Activated CD8-positive, alpha-beta memory T cell treated with anti-CD3 and anti-CD28 coated beads for 48 hours (primary cell): ENCODE measurements at regions not wholly inside any gene's neighbourhood (a gene's known extent, or its start where the extent isn't known, plus 50 kb on each side); places are given as distances from the start of the nearest gene placed in this dataset.

Experiments used
- DNase-seq, 3 experiments: peaks; one replicate each; pipeline ENCODE4 v3.0.0-alpha.2; 2020; ENCODE audit warnings: low read depth in 2 of 3, low spot score in 2 of 3

DNA sequence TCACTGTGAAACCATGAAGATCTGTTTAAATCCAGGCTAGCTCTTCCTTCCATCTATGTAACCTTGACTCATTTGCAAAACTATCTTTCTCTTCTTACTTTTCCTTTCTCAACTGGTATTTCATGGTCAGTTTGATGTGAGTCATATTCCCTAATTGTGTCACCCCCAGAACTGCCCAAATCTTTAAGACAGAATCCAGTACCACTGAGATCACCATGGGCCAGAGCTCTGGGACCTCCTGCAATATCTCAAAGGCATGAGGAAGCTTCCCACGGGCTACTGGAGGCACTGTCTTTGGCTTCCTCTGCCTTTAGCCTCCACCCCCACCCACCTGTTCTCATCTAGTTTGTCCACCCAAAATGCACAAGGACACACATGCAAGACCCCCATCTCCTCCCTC lies 274.4 kb upstream of the FMN2 start:
- no peak for DNase-seq

DNA sequence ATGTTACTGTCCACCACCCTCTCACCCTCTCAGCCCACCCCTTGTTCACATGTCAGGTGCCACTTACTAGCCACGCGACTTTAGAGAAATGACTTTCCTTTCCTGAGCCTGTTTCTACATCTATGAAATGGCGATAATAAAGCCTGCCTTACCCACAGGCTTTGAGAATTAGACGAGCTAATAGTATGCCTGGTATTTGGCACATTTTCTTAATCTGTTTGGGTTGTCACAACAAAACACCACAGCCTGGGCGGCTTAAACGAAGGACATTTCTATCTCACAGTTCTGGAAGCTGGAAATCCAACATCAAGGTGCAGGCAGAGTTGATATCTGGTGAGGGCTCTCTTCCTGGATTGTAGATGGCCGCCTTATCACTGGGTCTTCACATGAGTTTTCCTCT lies 273.9 kb upstream of the FMN2 start:
- DNase-seq: no peak

DNA sequence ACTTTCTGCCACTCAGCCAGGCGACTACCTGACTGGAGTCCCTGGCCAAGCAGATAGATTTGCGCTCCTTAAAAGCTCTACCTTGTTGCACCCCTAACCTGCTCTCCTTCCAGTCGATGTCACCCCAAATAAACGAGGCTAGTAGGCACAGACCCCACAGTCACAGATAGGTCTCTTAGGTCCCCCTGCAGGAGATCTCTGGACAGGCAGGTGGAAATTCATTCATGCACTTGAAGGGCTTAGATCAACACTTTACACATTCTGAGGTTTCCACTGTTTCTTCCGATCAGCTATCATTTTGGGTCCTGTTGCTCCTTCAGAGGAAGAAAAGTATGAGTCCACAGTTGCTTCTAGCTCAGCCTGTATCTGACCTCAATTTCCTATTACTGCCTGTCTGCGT lies 272.6 kb upstream of the FMN2 start:
- no peak for DNase-seq

DNA sequence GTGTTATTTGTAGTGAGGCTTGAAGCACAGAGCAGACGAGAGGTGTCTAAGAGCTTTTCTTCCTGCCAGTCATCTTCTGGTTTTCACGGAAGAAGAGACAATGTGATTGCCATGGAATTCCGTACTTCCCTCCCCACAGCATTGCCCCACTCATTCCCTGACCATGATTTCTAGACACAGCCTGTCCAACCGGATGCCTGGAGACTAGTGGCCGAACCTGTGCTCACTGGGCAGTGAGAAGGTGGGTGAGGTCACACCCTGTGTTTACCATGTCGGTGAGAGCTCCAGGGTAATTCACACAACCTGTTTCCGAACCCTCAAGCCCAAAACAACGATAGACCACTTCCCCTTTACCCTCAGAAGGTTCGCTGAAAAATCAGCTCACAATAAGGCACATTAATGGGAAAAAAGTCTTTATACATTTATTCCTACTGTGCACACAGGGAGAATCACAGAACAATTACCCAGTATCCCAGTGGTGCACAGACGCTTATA lies 271.9 kb upstream of the FMN2 start:
- no peak for DNase-seq

DNA sequence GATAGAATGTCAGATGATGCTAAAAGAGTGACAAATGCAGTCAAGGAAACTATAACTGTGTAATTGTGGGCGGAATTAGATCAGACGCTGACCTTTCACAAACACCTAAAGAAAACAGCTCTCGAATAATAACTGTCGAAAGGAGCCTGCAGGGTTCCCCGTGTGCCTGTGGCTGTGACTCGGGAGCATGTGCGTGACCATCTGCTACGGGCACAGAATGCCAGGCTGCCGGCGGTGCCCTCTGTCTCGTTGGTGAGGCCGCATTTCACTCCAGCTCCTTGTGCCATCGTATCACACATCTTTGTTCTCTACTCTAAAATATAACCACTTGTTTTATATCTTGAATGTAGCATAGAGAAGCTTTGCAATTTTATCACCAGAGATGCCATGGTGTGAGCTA lies 267.8 kb upstream of the FMN2 start:
- DNase-seq: no peak

DNA sequence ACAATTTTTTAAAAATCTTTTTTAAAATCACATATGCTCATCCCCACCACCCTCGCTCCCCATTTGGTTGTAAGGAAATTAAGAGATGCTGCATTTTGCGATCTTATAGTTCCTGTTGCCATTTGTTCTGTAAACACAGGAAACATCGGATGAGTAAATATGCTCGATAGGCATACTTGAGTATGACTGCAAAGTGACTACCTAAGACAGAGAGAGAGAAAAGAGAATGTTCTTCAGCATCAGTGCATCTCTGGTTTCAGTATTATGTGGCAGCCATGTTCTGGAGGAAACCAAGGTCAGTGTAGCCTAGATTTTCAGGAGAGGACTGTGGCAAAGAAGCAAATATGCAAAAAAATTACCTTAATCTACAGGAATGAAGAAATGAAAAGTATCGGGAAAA lies 265.5 kb upstream of the FMN2 start:
- DNase-seq: no peak

DNA sequence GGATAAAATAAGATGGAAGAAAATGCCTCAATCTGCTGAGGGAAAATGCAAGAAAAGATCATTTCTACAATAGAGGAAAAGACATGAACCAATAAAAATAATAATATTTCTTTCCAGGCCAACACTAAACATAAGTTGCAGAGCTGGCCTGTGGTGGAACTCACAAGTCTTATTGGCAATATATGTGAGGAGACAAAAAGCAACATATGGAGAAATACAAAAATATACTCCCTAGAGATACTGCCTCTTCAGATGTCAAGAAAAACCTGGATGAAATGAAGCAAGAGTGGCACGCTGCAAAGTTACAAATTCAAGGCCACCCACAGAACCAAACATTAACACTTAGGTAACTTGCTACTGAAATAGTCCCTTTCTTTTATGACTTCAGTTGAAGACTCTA lies 264.9 kb upstream of the FMN2 start:
- DNase-seq: no peak

DNA sequence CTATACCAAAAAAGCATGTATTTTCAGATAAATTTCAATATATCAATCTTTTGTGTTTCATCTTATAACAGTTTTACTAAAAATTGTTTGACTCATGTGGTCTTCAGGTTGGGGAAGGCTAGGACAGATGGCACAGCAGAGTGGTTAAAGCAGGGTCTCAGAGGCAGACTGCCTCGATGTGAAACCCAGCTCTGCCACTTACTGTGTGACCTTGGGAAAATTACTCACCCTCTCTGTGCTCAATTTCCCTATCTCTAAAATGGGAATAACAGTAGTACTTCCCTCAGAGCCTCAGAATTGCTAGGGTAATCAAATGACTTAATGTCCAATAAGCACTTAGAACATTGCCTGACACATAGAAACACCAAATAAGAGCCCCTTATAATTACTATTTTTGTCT lies 262.1 kb upstream of the FMN2 start:
- DNase-seq: no peak

DNA sequence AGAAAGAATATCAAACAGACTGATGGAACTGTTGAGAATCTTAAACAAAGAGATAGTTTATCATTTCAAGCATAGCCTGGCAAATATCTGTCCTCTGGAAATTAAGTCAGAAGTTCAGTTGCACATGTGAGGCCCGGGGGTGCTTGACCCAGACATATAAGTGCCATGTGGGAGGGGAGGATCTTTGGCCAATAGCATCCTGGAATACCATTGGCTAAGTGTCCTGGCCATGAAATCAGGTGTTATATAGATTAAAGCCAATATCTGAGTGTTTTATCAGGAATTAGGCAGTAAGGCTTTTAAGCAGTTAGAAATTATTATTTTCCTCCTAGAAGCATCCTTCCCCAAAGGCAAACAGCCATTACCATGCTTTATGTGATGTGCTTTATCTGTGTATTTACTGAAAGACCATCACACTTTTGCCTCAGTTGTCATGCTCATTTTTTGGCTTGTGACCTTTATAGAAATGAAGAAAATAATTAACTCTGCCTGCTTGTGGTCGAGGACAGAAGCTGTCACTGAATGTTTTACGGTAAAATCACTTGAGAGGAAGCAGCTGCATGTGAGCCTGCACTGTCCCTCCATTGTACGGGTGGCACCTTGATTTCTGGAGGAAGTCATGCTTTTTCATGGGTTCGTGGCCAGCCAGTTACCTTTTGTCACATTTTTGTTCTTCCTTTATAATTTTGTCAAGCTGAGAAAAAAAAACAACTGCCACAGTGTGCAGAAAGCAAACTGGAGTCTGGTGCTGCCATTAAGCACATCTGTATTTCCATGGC lies 259.9 kb upstream of the FMN2 start:
- DNase-seq: no peak

DNA sequence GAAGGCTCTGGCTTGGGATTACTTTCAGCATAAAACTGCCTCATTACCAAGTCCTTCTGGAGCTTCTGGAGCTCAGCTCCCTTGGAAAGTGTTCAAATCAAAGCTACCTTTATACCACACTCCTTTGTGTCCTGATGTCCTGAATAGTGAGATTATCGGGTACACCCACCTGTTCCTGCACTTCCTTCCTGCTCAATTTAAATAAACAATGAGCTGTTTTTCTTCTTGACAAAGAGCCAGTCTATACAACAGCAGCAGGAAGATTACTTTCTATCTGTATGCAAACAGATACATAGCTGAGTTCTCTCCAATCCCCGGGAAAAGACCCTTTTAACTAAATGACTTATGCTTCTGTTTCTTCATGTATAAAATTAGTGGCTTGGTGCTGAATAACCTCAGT lies 258.0 kb upstream of the FMN2 start:
- DNase-seq: no peak

DNA sequence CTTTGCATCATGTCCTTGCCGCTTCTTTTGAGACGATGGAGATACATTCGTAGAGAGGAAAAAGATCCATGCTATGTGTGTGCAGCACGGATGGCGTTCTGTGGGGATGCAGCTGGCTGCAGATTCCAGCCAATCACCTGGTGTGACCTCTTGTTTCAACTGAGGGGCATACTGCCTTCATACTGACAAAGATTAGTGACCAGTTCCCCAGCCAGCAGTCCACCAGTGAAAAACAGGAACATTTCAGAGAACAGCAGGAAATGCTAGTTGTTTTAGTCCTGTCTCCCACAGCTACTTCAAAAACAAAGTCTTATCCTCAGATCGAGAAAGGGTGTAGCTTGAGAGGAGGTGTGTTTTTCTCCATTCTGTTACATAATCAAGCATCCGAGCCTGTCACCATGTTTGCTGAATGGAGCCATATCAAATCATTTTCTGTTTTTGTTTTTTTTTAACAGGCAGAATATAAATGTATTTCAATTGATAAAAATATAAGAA lies 255.7 kb upstream of the FMN2 start:
- no peak for DNase-seq

DNA sequence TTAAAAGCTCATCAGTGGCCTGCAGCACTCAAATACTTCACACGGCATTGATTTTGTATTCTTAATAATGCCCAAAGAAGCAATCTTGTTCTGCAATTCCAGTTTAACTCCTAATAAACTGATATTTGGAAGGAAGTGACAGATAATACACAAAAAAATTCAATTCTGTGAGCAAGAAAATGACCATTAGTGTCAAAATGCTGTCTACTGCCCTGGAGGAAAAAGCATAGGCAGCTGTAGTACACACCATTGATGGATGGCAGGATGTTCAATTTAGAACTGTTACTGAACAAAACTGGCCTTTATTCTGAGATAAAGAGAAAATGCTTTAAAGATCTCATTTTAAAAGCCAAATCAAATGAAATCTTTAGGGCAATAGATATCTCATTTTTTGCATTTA lies 251.3 kb upstream of the FMN2 start:
- DNase-seq: no peak

DNA sequence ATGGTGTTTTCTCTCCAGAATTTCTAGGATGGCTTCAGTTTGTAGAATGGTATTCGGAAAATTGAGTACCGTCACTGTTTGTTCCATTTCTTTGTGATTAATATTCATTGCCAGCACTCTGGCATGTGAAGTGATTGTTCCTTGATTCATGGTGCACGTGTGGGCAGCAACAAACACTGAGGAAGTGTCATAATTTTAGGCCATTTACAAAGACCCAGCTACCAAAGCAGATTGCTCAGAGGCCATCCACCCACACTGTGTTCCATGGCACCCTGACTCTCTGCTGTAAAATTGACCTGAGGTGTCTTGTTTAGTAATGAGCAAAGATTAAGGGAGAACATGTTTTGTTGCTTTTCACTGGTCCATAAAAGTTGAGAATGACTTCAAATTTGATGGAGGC lies 250.9 kb upstream of the FMN2 start:
- DNase-seq: no peak

DNA sequence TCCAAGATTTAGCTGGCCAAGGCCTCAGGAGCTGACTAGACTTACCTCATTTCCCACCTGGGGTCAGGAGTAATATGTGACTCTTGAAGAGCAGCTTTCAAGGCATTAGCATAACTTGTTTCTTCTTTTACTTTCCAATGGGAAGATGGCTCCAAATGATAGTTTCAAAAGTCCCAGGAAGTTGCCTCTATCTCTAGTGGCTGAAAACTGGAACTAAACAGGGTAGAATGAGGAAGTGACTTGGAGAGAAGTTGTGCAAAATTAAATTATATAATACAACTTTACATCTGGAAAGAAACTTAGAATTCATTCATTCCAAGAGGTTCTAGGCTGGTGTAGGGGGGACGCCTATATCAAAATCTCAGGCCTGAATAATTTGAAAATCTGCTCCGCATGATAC lies 250.1 kb upstream of the FMN2 start:
- no peak for DNase-seq

DNA sequence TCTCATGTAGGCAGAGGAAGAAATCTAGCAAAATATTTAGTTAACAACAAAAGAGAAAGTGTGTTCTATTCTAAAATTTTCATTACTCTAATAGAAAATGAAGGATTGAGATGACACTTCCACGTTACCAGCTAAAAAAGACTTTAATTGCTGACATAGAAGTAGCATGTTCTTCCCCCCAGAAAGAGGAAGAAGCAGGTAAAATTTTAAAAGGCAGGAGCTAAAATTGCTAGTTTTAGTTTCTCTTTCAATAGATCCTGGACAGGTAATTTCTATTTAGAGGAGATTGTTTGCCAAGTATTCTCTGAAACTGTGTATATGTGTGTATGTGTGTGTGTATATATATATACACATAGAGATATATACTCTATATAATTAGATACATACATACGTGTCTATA lies 248.1 kb upstream of the FMN2 start:
- DNase-seq: no peak

DNA sequence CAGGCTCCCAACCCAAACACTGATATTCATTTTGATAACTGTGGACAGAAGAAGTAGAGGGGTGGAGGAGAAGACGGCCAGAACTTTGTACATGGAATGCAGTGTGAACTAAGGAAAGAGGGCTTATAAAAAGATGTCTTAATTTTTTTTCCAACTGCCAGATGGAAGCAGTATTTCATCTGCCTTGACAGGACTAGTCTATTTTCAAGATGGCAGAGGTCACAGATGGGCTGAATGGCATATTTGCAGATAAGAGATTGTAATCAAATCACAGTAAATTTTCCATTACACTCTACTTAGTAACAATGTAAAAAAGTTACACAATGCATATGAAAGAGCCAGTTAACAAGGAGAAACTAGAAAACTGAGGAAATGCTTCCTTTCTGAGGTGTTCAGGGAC lies 246.8 kb upstream of the FMN2 start:
- DNase-seq: no peak

DNA sequence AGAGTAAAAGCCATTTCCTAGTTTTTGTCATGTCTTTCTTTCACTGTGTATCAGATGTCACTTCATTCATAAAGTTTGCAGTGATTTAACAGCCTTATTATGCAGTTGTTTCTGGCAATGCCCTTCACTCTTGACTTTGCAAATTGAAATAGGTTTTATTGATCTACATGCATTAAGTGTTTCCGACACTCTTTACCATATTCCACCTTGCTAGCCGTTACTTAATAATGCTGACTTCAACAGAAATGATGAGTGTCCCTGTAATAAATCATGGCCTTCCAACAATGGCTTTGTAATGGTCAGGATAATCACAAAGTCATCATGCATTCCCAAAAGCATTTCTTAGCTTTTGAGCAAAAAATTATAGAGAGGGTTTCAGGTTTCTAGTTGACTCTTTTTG lies 236.8 kb upstream of the FMN2 start:
- no peak for DNase-seq

DNA sequence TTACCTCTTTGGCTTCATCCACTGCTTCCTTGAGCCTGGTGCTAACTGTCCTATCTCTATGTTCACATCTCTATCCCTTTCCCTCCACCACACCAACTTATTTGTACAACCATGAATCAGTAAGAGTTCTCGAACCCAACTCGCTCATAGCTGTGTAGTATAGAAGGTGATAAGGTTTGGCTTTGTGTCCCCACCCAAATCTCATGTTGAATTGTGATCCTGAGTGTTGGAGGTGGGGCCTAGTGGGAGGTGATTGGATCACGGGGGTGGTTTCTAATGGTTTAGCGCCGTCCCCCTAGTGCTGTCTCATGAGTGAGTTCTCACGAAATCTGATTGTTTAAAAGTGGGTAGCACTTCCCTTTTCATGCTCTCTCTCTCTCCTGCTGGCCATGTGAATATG lies 235.6 kb upstream of the FMN2 start:
- no peak for DNase-seq

DNA sequence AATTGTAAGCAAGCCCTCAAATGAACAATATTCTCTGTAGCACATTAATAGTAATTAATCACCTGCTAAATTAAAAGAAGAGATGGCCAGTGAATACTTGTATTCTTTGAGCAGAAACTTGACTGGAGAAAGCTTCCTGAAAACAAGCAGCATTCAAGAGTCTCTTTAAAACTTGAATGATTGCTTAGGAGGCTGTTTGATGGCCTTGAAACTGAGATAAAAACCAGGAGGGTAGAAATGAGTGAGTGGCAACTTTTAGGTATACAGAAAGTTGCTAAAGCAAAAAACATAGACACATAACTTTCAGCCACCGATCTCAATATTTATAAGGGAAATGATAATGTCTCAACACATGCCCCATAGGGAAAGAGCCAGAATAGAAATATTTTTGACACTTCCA lies 234.8 kb upstream of the FMN2 start:
- no peak for DNase-seq

DNA sequence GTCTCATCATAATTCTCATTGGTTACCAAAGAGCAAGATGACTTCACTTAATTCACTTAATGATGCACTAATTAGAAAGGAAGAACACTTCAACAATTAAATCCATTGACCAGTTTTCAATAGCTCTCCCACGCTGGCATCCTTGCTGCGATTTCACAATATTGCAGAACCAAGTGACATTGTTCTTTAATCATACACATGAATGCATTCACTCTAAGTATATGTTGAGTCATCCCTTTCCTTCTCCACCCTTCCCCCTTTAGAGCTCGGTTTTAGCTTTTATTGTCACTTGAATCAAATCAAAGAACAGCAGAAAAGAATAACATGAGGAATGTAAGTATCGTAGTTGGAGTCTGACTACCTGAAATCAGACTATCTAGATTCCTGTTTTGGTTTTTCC lies 233.6 kb upstream of the FMN2 start:
- DNase-seq: no peak

DNA sequence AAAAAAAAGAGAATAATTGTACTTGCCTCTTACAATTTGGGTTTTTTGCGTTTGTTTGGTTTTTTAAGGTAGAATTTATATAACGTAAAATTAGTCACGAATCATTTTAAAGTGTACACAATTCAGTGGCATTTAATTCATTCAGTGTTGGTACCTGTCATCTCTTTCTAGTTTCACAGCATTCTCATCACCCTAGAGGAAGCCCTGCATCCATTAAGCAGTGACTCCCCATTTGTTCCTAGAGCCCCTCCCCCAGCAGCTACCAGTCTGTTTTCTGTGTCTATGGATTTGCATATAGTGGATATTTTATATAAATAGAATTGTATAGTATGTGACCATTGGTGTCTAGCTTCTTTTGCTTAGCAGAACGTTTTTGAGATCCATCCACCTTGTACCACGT lies 233.2 kb upstream of the FMN2 start:
- DNase-seq: no peak

DNA sequence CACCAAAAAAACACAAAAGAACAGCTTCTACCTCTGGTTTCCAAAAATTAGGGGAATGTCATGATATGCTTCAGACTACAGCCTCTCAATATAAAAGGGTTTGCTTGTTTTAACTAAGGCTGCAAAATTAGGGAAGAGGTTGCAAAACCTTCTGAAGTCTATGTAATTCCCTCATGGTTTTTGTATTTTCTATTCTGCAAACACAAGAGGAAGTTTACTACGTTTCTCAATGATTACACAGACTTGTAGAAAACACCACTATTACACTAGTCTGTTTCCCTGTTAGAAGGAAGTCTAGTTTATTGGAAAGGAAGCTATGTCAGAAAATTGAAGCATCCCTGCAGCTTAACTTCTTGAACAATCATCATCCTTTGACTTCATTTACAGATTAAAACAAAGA lies 229.7 kb upstream of the FMN2 start:
- no peak for DNase-seq

DNA sequence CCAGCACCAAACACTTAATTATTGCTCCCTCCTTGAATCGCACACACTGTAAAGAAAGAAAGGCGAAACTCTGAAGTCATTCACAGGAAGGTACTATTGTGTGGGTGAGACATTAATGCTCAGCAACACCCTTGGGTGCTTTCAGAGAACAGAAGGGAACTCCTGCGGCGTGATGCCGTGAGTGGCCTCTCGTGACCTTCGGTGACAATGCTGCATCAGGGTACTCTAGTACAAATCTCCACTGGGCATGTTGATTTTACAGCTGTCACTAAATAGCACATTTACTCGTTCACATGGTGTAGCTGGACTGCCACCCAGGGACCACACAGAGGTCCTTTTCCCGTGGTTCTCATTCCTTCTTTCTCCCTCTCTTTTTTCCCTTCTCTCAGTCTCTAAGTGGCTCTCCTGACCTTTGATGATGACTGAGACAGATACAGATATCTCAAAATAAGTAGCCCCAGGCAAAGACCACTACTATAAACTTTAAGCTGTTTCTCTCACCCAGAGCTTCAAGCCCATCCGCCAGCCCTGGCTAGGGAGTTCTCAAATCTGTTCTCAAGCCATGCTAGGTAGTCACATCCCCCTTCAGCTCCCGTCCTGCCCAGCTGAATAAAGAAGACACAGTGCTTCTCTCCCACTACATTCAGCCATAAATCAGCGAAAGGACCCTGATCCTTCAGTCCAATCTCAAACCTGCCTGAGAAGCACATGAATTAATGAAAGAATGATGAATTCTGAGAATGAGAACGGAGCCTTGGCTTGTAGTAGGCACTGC lies 223.4 kb upstream of the FMN2 start:
- DNase-seq: no peak
